NCI-H524 treated with DMSO at 0.1 percent for 48 hours (cell line): ENCODE measurements at regions not wholly inside any gene's neighbourhood (a gene's known extent, or its start where the extent isn't known, plus 50 kb on each side); places are given as distances from the start of the nearest gene placed in this dataset.
A peak's percentile ranks its signal among the peaks of the same experiment; 100 is the strongest.

Experiments used
- DNase-seq: peaks from one replicate; lab custom pipeline; 2025; lab: John Stamatoyannopoulos, UW

- DNase-seq, result no peak
Measured at GRCh38 chr18:41753826-41754225, 201.2 kb upstream of the PIK3C3 start.

DNA sequence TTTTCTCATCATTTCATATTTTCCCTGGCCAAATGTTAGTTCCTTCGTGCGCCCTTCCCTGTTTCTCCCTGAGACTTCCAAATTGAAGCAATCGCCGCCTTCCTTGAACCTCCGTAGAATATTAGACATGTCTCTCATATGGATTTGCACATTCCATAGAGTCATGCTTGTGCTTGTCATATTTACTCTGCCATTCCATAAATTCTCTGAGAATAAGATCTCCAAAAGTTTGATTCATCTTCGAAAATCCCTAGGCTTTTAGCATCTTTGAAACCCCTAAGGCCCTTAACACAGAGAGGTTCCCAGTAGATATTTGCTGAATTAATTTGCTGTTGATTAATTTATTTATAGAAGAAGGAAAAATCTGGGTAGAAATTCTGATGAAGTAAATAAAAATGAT, 202.2 kb upstream of the PIK3C3 start:
- DNase-seq, result no peak

DNA sequence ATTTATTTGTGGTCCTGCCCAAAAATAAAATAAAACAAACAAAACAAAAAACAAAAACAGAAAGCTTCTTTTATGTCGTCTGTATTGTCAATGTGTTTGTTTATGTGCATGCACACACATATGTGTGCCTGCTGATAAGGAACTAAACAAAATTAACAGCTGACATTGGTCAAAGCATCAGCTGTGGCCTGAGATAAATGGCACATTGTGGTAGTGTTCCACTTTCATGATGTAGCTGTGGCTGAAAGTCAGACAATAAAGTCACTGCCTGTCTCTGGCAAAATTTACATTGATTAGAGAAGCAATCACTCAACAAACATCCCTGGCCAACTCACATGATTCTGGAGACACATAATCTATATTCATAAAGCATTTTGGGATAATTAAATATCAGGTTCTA, 203.4 kb upstream of the PIK3C3 start:
- DNase-seq, result no peak

DNA sequence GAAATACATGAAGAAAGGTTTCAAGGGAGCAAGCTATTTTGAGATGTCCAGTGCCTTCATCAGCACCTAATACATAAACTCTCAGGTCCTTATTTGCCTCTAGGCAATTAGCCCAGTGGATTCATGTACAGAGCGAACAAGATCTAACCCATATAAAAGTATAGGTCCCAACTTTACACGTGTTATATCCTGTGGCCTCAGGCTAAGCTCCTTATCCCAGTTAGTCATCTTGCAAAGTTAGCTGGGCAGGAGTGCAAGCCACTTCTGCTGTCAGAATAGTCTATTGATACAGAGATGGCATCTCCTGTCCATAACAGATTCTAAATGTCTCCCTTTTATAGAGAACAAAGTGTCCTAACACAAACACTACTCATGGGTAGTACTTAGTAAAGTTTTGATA, 203.9 kb upstream of the PIK3C3 start:
- no peak for DNase-seq

DNA sequence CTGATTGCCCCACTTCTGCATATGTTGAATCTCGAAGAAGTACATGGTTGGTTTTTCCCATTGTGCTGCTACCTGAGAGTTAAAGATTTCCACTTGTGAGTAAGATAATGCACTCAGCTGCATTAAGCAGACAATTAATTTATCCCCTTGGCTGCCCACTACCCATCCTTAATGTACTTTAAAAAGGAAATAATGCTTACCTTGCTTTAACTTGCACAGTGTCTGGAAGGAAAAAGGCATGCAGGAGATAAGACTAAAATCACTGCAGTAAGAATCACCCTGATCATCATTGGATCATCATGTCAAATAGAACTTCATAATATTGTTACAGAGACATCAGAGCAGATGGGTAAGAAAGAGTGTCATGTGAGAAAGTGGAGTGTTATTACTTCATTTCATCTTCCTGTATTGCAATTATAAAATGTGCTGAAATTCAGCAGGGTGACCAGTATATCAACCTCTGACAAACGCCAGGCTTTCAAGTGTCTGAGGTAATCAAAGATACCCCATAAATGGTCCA, 207.3 kb upstream of the PIK3C3 start:
- DNase-seq, result no peak

DNA sequence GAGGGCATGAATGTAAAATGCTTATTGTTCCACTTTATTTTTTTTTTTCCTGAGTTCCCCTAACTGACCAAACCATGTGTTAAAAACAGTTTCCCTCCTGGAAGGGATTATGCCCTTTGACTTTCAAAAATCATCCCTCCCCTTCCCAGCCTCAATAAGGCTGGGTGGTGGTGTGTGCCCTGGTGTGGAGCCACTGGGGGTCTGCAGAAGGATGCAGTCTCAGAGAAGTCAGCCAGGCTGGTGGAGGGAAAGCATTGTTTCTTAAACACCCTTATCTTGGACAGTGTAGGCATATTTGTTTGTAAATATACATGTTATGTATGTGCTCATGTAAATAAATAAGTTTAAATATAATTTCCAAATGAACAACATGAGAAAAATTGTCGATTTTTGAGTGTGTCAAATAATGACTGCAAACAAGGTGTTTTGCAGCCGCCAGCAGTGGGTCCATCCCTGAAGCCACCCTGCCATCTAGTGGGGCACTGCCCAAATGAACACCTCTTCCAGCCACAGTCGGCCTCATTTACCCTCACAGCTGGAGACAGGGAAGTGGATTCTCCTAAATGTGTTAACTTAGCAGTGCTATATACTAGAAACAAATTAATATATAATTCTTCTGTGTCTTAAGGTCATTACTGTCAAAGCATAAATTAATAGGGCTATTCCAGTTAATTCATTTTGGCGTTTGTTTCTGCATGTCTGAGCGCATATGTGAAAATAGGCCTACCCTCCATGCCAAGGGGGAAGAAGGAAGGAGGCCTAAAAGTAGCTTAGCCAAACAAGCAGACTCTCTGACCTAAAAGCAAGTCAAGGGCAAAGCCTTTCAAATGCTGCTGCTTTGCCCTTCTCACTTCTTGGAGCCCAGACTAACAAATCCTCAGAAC, 209.6 kb upstream of the PIK3C3 start:
- peak; percentile 14 for DNase-seq

DNA sequence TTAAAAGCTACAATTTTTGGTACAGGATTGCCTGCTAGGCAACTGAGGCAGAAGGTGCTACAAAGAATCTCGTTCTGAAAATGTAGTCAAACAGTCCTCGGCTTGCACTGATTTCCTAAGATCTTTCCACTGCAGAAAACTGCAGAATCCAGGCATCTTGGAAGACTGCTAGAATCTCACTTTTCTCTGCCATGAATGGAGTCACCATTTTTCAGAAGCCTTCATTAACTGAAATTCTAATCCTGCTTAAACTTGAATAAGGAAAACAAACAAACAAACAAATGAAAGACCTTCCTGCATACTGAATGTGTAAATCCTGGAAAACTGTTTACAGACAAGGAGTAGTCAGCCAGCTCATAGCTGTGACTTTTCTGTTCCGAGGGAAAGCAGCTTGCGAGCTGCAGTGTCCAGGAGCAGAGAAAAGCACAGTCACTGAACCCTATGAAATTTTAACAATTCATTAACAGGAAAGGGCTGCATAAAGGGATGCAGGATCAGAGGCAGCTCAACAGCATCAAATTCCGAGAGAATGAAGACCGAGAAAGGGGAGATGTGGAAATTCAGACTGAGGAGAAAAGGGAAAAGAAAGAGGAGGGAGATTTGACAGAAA, 210.5 kb upstream of the PIK3C3 start:
- no peak for DNase-seq

DNA sequence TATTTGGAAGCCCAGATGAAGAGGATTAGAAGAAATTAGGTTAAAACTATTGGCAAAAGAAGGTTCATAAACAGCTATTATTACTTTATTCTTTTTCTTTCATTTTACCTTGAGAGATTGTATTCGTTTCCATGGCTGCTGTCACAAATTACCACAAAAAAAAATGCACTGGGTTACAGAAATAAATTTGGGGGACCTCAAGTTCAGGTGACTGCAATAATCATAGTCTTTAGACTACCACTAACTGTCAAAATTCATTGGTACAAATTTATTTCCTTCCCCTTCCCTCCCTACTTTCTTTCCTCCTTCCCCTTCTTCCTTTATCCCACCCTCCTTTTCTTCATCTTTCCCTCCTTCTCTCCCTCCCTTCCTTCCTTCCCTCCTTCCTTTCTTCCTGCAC, 217.8 kb upstream of the PIK3C3 start:
- no peak for DNase-seq

GRCh38 chr18:41734917-41735316, 220.1 kb upstream of the PIK3C3 start:
- DNase-seq, result no peak

DNA sequence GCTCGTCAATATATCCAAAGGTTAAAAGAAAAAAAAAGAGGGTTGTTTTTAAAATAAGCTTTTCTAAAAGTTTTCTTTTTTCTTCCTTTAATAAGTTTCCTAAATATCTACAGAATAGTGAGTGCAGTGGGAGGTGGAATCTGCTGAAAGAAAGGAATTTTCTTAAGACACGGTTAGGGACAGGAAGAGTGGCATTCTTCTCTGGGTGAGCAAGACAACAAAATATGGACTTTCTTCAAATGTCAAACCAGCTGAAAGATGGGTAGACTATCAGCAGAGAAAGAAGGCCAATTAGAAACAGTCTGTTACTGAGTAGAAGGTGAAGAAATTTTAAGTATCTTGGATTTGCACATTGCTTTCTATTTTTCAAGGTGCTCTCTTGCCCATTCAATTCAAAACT, 222.7 kb upstream of the PIK3C3 start:
- no peak for DNase-seq

DNA sequence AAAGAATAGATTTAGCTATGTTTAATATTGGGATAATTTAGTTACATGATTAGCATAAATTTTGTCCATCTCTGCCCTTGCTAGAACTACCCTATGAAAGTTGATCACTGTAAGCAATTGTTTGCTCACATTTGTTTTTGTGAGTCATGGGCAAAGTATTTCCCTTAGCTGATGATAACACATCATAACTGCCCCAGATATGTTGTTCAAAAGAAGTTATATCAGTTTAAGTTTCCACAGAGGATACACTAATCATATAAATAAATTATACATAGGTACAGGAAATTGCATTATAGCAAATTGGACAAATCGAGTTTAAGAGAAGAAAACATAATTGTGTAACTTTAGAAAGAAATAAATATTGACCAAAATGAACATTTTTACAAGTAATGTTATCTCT, 223.2 kb upstream of the PIK3C3 start:
- no peak for DNase-seq

DNA sequence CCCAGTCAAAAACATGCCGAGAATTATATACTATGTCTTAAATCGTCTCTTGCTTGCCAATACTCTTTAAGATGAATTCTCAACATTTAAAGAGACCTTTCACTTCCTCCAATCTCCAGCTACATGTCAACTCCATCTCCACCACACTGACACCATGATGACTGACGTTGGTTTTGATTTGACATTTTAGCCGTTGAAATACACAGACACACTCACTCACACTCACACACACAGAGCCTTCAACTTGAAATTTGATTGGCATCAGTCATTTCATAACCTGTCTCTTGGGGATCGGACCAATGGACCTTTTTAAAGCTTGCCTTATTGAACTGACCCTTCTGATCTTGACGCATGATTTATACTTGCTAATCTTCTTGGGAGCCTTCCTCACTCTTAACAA, 230.8 kb upstream of the PIK3C3 start:
- DNase-seq, result no peak

GRCh38 chr18:41721103-41721790, 233.8 kb upstream of the PIK3C3 start:
- DNase-seq, result no peak

- DNase-seq, result no peak
Measured at GRCh38 chr18:41720226-41720625, 234.8 kb upstream of the PIK3C3 start.

- no peak for DNase-seq
Measured at GRCh38 chr18:41719808-41720207, 235.2 kb upstream of the PIK3C3 start.

DNA sequence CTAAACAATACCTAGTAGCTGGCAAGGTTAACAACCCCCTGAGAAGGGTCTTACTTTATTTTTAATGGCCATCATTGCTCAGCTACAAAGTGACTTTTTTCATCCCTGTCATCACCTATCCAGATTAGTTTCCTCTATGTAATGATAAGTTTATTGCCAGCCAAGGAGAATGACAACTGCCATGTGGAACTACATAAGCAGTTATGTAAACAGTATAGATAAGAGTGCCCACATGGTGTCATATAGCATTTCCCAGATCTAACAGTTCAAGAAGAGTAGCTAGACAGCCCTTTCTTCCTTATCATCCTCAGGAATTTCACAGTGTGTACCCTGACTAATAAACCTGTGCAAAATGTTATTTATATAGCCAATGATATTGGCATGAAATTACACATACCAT, 240.2 kb upstream of the PIK3C3 start:
- peak; percentile 2 for DNase-seq

GRCh38 chr18:41713969-41714825, 240.8 kb upstream of the PIK3C3 start:
- DNase-seq, result no peak

GRCh38 chr18:41706301-41706700, 248.7 kb upstream of the PIK3C3 start:
- no peak for DNase-seq

GRCh38 chr18:41703744-41704530, 251.1 kb upstream of the PIK3C3 start:
- no peak for DNase-seq

- no peak for DNase-seq
Measured at GRCh38 chr18:41700416-41700815, 254.6 kb upstream of the PIK3C3 start.

GRCh38 chr18:41695441-41695840, 259.6 kb upstream of the PIK3C3 start:
- DNase-seq, result no peak
